ENCODE measurements at regions not wholly inside any gene's neighbourhood (a gene's known extent, or its start where the extent isn't known, plus 50 kb on each side); places are given as distances from the start of the nearest gene placed in this dataset.

DNA sequence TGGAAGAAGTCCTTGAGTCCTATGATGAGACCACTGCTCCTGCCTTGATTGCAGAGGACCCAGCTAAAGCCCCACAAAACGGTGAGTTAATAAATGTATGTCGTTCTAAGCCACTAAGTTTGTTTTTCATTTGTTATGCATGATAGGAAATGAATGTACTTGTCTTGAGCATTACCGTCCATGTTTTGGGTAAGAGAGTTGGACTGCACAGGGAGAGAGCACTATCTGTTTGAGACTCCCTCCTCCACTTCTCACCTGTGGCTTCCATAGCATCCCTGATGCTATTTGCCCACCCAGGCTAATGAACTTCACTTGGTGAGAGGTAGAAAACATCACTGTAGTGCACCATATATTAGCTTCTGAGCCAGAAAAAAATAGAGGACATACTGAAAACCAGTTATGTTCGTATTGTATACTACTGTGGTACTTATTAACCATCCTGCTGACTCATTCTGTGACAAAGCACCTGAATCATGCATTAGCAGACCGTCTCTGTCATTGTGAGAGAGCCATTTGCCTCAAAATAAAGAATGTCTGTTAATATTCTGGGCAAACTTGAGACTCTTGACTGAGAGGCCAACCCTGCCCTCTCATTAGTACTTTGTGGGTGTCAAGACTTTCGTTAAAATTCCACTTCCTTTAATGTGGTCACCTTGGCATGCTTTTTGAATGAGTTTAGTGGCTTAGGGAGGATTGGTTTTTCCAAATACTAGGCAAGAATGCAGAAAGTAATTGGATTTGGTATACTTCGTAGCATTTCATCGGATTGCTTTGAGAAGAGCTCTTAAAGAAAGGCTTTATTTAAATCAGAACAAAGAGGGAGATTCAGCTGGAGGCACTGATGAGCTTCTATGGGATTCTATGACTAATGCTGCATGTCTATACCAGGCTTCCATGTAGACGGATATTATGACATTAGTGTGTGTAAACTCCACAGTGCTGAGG is 99.3 kb upstream of the GRPR start:
- TF ChIP-seq MXI1 (IDR thresholded peaks at IDR 0.05; ENCODE audit: low read depth, low read length), result no peak
- TF ChIP-seq GABPA (IDR thresholded peaks at IDR 0.05; ENCODE audit: low read depth), result no peak
- no peak for TF ChIP-seq FOXJ3 (CRISPR knock-in tag; IDR thresholded peaks at IDR 0.05)
- TF ChIP-seq EZH2phosphoT487 (IDR thresholded peaks at IDR 0.05; ENCODE audit: borderline replicate concordance, low read depth), result no peak
- TF ChIP-seq CTCF (IDR thresholded peaks at IDR 0.05), result no peak
- no peak for TF ChIP-seq POLR2AphosphoS5 (IDR thresholded peaks at IDR 0.05; ENCODE audit: low read depth, low read length)
- TF ChIP-seq EP300 (IDR thresholded peaks at IDR 0.05; ENCODE audit: borderline replicate concordance in 1 of 2, low read depth in 1 of 2, low read length in 1 of 2), result no peak; a peak in 1 of 4 replicates
- TF ChIP-seq, protein P1, sequence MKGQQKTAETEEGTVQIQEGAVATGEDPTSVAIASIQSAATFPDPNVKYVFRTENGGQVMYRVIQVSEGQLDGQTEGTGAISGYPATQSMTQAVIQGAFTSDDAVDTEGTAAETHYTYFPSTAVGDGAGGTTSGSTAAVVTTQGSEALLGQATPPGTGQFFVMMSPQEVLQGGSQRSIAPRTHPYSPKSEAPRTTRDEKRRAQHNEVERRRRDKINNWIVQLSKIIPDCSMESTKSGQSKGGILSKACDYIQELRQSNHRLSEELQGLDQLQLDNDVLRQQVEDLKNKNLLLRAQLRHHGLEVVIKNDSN (IDR thresholded peaks at IDR 0.05; ENCODE audit: borderline replicate concordance, low read depth), result no peak
- no peak for TF ChIP-seq FOXM1 (IDR thresholded peaks at IDR 0.05; ENCODE audit: low read depth)
- peak; percentile 31; the same call in 1 of the 2 replicates for TF ChIP-seq PBX3 (IDR thresholded peaks at IDR 0.05)
- TF ChIP-seq, protein P2, sequence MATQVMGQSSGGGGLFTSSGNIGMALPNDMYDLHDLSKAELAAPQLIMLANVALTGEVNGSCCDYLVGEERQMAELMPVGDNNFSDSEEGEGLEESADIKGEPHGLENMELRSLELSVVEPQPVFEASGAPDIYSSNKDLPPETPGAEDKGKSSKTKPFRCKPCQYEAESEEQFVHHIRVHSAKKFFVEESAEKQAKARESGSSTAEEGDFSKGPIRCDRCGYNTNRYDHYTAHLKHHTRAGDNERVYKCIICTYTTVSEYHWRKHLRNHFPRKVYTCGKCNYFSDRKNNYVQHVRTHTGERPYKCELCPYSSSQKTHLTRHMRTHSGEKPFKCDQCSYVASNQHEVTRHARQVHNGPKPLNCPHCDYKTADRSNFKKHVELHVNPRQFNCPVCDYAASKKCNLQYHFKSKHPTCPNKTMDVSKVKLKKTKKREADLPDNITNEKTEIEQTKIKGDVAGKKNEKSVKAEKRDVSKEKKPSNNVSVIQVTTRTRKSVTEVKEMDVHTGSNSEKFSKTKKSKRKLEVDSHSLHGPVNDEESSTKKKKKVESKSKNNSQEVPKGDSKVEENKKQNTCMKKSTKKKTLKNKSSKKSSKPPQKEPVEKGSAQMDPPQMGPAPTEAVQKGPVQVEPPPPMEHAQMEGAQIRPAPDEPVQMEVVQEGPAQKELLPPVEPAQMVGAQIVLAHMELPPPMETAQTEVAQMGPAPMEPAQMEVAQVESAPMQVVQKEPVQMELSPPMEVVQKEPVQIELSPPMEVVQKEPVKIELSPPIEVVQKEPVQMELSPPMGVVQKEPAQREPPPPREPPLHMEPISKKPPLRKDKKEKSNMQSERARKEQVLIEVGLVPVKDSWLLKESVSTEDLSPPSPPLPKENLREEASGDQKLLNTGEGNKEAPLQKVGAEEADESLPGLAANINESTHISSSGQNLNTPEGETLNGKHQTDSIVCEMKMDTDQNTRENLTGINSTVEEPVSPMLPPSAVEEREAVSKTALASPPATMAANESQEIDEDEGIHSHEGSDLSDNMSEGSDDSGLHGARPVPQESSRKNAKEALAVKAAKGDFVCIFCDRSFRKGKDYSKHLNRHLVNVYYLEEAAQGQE (IDR thresholded peaks at IDR 0.05; ENCODE audit: low read depth, low read length), result no peak
- no peak for TF ChIP-seq SMC3 (IDR thresholded peaks at IDR 0.05; ENCODE audit: low read depth, low read length)
